ENCODE measurements at regions not wholly inside any gene's neighbourhood (a gene's known extent, or its start where the extent isn't known, plus 50 kb on each side); places are given as distances from the start of the nearest gene placed in this dataset.

DNA sequence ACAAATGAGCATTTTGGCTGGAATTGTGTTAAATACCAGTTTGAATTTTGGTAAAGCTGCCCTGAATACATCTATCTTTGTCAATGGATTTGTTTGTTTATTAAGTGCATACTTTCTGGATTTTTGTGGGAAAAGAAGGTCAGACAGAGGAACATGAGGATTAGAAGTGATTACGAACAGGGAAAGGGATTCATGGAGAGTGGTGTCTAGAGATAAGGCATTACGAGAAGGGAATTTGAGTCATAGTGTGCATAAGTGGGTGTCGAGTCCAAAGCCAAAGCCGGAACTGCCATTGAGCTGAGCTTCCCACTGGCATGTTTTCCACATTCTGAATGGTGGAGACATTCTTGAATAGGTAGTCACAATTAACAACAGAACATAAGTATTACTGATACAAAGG, 68.9 kb upstream of the EFEMP1 start:
- H3K4me3 ChIP-seq (ENCODE audit: control insufficient read depth, low read depth, low read length): no peak overlapping the region
- TF ChIP-seq, protein P1, sequence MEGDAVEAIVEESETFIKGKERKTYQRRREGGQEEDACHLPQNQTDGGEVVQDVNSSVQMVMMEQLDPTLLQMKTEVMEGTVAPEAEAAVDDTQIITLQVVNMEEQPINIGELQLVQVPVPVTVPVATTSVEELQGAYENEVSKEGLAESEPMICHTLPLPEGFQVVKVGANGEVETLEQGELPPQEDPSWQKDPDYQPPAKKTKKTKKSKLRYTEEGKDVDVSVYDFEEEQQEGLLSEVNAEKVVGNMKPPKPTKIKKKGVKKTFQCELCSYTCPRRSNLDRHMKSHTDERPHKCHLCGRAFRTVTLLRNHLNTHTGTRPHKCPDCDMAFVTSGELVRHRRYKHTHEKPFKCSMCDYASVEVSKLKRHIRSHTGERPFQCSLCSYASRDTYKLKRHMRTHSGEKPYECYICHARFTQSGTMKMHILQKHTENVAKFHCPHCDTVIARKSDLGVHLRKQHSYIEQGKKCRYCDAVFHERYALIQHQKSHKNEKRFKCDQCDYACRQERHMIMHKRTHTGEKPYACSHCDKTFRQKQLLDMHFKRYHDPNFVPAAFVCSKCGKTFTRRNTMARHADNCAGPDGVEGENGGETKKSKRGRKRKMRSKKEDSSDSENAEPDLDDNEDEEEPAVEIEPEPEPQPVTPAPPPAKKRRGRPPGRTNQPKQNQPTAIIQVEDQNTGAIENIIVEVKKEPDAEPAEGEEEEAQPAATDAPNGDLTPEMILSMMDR (IDR thresholded peaks at IDR 0.05; ENCODE audit: control insufficient read depth, insufficient read depth, low read depth, low read length, missing control alignments): no peak
- DNase-seq (ENCODE audit: low read depth): peak; percentile 99

DNA sequence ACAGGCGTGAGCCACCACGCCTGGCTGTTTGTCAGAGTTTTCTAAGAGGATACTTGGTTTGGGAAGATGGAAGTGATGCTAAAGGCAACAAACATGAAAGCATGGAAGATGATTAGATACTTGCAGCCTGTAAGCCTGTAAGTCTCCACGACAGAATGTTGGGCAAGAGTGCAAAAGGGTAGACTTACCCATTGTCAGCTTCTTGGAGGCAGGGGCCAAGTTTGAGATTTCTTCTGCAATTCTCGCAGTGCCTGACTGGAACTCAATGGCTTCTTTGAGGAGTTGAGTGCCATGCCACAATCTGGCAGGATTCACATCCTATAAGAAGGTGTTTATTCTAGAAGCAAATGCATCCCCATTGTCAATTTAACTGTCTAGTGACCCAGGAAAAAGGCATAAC, 70.1 kb upstream of the EFEMP1 start:
- TF ChIP-seq, protein P1 (IDR thresholded peaks at IDR 0.05; ENCODE audit: control insufficient read depth, insufficient read depth, low read depth, low read length, missing control alignments): no peak
- no peak for DNase-seq (ENCODE audit: low read depth)
- no peak overlapping the region for H3K4me3 ChIP-seq (ENCODE audit: control insufficient read depth, low read depth, low read length)

DNA sequence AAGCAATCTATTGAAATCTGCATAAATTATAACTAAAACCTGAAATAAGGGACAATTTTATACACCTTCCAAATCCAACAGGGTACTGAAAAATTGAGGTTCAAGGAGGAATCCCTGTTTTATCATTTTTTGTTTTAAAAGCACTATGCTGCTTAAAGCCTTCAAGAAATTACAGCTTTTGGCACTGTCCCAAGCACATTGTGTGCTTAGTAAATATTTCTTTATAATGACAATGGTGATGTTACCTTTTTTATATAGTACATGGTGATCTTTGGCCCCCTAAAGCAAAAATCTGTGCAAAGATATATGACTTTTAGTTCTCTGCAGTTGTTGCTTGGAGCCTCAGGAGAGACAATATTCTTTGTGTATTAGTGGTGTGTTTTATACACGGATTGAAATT, 71.6 kb upstream of the EFEMP1 start:
- TF ChIP-seq, protein P1 (IDR thresholded peaks at IDR 0.05; ENCODE audit: control insufficient read depth, insufficient read depth, low read depth, low read length, missing control alignments): no peak
- no peak for DNase-seq (ENCODE audit: low read depth)
- no peak overlapping the region for H3K4me3 ChIP-seq (ENCODE audit: control insufficient read depth, low read depth, low read length)

DNA sequence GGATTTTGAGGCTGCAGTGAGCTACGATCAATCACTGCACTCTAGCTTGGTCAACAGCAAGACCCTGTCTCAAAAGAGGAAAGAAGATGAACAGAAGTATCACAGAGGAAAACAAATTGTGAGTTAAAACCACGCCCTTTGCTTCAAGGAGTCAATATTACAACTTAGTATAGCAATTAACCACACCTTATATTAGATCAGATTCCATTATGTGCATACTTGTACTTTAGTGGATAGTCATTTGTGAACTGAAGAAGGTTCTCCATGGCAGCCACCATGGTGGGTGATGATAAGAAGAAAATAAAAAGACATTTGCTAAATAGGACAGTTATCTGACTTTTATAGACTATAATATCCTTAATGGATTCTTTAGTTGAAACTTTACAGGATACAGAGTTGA, 72.3 kb upstream of the EFEMP1 start:
- TF ChIP-seq, protein P1 (IDR thresholded peaks at IDR 0.05; ENCODE audit: control insufficient read depth, insufficient read depth, low read depth, low read length, missing control alignments): no peak
- H3K4me3 ChIP-seq (ENCODE audit: control insufficient read depth, low read depth, low read length): no peak overlapping the region
- no peak for DNase-seq (ENCODE audit: low read depth)

DNA sequence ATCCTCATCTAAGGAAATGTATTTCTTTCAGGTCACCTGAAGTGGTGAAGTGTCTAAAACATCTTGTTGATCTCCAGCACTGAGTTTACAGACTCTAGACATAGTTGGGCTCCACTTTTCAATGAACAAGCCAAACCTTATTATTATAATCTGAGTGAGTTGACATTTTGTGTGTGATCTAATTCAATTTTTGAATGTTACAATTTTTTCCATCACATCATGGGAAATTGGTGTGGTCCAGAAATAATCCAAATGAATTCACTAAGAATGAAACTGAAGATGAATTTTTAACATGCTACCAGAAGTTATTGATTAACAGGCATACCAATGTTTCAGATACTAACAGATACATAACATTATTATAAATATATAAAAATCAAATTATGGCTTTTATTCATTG, 75.6 kb upstream of the EFEMP1 start:
- TF ChIP-seq, protein P1 (IDR thresholded peaks at IDR 0.05; ENCODE audit: control insufficient read depth, insufficient read depth, low read depth, low read length, missing control alignments): no peak
- DNase-seq (ENCODE audit: low read depth): no peak
- no peak overlapping the region for H3K4me3 ChIP-seq (ENCODE audit: control insufficient read depth, low read depth, low read length)

DNA sequence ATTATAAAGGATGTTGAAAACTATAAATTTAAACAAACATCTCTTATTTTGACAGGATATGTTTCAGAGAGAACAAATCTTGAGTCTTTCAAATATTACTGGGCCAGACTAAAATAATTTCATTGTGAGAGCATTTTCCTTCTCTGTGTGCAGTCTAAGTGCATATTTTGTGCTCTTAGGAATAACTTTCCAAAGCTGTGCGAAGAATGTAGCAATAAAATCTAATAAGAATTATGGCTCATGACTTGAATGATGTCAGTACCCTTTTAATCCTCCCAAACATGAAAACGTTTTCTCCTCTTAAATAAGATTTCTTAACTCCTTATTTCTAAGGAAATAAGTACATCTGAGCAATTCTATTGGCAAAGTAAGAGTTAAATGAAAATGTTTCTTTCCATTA, 76.2 kb upstream of the EFEMP1 start:
- peak; percentile 25 for DNase-seq (ENCODE audit: low read depth)
- H3K4me3 ChIP-seq (ENCODE audit: control insufficient read depth, low read depth, low read length): no peak overlapping the region
- TF ChIP-seq, protein P1 (IDR thresholded peaks at IDR 0.05; ENCODE audit: control insufficient read depth, insufficient read depth, low read depth, low read length, missing control alignments): no peak

DNA sequence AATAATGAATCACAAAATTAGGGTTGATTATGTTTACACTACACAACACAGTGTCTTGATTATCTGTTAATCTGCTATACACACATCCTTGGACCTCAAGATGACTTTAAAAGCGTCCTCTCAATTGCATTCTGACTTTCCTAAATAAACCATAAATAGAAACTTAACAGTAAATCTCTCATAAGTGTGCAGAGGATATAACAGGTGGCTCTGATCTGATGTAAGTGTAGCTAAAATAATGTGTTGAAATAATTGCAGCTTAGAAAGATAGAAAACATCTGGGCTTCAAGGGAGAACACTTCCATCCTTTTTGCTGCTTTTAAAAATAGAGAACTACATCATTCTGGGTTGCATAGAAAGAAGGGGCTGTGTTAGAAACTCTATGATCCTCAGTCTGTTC, 78.4 kb upstream of the EFEMP1 start:
- H3K4me3 ChIP-seq (ENCODE audit: control insufficient read depth, low read depth, low read length): no peak overlapping the region
- TF ChIP-seq, protein P1 (IDR thresholded peaks at IDR 0.05; ENCODE audit: control insufficient read depth, insufficient read depth, low read depth, low read length, missing control alignments): no peak
- no peak for DNase-seq (ENCODE audit: low read depth)

Measured in AG09309 (cell line).